NCI-H510A treated with DMSO at 0.1 percent for 48 hours (cell line): ENCODE measurements at regions not wholly inside any gene's neighbourhood (a gene's known extent, or its start where the extent isn't known, plus 50 kb on each side); places are given as distances from the start of the nearest gene placed in this dataset.
"Not testable (repeated sequence)": the region's sequence is repeated elsewhere in the genome, so short reads cannot be mapped to it uniquely, and the experiment has no call there.

ENCODE experiments used
- DNase-seq: peaks from one replicate; lab custom pipeline; 2025; lab: John Stamatoyannopoulos, UW

GRCh38 chr7:130849604-130850003 lies 115.6 kb upstream of the KLF14 start:
- no peak for DNase-seq

DNA sequence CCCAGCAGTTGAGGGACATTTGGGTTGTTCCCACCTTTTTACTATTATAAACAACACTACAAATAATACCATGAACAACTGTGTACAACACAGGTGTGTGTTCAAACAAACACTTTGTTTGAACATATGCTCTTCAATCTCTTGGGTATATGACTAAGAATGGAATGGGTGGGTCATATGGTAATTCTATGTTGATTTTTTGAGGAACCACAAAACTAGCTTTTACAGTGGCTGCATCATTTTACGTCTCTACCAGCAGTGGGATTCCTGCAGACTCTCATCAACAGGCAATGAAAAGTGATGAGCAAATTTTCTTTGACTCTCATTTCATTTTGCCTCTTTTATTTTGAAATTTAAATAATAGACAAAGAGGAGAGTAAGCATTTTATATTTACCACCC lies 116.9 kb upstream of the KLF14 start:
- no peak for DNase-seq

GRCh38 chr7:130852867-130853266 lies 118.9 kb upstream of the KLF14 start:
- DNase-seq: no peak

GRCh38 chr7:130853503-130854279 lies 119.7 kb upstream of the KLF14 start:
- no peak for DNase-seq

GRCh38 chr7:130854481-130854880 lies 120.5 kb upstream of the KLF14 start:
- DNase-seq: no peak

DNA sequence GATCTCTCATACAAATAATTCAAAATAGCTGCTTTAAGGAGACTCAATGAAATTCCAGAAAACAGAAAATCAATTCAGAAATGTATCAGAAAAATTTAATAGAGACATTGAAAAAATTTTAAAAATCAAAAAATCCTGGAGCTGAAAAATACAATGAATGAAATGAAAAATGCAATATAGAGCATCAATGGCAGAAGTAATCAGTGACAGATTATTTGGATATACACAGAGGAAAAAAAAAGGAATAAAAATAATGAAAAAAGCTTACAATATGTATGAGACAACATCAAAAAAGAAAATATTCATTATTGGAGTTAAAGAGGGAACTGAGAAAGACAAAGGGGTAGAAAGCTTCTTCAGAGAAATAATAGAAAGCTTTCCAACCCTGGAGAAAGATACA lies 122.9 kb upstream of the KLF14 start:
- DNase-seq: no peak

GRCh38 chr7:130860832-130861231 lies 126.8 kb upstream of the KLF14 start:
- not testable (repeated sequence) for DNase-seq

GRCh38 chr7:130865408-130866236 lies 131.6 kb upstream of the KLF14 start:
- DNase-seq: no peak

DNA sequence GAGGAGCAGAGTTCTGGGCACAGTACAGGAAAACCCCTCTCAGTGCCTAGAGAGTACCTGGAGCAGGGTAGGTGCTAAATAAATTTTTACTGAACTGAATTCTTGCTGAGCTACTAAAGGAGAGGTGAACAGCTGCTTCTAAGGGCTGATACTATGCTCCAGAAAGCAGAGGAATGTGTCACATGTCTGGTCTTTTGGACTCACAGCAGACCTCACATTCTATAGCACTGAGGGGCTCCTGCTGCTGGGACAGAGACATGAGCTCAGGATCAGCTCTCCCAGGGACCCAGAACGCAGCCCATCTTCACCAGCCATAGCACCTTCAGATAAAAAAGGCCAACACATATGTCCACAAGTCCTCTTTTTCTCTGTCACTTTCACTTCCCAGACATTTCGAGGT lies 133.0 kb upstream of the KLF14 start:
- DNase-seq: no peak

- DNase-seq: no peak
Observed at GRCh38 chr7:130867581-130868136, 133.7 kb upstream of the KLF14 start.

- DNase-seq: no peak
Observed at GRCh38 chr7:130868139-130868538, 134.1 kb upstream of the KLF14 start.

DNA sequence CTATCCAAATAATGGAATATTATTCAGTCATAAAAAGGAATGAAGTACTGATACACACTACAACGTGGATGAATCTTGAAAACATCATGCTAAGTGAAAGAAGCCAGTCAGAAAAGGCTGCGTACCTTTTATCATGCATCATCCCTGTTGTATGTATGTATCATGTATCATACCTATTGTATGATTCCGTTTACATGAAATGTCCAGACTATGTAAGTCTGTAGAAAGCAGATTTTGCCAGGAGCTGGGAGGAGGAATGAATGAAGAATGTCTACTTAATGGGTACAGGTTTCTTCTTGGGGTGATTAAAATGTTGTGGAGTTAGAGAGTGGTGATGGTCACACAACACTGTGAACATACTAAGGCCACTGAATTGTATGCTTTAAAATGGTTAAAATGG lies 135.9 kb upstream of the KLF14 start:
- no peak for DNase-seq

DNA sequence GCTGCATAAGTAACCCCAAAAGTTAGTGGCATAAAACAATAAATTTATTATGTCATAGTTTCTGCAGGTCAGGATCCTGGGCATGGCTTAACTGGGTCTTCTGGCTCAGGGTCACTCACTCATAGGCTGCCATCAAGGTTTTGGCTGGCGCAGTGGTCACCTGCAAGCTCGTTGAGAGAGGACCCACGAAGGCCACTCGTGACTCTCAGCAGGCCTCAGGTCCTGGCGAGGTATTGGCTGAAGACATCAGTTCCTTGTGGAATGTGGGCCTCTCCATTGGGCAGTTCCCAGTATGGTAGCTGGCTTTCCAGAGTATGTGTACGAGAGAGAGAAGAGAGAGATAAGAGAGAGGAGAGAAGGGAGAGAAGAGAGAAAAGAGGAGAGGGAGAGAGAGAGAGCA lies 138.3 kb upstream of the KLF14 start:
- no peak for DNase-seq

DNA sequence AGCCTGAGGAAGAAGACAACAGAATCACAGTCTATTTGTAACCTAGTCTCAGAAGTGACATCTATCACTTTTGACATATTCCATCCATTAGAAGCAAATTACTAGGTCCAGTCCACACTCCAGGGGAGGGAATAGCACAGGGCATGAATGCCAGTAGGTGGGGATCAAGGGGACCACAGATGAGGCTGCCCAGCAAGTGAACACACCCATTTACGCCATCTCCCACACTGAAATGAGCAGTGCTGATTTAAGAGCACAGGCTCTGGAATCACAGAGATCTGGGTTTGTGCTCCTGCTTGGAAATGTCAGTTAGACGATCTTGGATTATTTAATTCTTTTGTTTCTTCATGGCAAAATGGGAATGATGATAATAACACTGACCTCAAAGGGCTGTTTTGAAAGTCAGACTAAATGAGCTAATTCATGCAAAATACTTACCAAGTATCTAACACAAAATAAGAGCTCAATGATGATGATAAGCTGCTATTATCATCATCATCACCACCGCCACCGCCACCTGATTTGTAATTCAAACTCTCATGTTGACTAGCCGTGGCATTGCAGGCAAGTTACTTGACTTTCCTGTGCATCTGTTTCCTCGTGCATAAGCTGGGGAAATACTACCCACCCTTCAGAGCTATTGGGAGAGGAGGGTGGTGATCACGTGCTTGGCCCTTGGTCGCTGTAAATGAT lies 138.9 kb upstream of the KLF14 start:
- no peak for DNase-seq

- DNase-seq: no peak
Observed at GRCh38 chr7:130874071-130874915, 140.3 kb upstream of the KLF14 start.

DNA sequence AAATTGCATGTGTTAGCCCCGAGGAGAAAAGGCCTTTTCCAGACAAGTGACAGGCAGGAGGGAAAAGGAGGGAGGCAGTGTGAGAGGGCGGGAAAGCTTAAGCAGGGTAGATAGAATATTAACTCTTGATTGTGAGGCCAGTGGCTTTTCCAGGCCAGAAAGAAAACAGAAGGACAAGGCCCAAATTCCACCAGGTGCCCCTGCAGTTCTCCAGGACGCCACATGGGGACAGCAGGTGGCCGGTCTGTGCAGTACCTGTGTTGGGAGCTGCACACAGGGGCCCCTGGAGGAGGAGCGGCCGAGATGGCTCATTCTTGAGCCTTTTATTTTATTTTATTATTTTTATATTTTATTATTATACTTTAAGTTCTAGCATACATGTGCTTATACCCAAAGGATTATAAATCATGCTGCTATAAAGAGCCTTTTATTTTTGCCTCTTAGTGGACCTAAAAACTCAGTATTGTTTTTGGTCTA lies 141.3 kb upstream of the KLF14 start:
- no peak for DNase-seq

DNA sequence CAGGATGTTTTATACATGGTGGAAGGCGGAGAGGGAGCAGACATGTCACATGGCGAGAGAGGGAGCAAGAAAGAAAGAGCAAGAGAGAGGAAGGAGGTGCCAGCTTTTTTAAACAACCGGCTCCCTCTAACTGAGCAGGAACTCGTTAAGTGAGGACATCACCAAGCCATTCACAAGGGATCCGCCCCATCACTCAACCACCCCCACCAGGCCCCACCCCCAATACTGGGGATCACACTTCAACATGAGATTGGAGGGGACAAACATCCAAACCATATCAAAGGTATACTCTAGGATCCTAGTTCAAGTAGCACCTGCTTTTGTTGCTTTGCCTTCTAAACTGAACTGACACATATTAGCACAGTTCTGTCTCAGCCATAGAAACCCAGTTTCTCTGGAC lies 141.9 kb upstream of the KLF14 start:
- DNase-seq: no peak

DNA sequence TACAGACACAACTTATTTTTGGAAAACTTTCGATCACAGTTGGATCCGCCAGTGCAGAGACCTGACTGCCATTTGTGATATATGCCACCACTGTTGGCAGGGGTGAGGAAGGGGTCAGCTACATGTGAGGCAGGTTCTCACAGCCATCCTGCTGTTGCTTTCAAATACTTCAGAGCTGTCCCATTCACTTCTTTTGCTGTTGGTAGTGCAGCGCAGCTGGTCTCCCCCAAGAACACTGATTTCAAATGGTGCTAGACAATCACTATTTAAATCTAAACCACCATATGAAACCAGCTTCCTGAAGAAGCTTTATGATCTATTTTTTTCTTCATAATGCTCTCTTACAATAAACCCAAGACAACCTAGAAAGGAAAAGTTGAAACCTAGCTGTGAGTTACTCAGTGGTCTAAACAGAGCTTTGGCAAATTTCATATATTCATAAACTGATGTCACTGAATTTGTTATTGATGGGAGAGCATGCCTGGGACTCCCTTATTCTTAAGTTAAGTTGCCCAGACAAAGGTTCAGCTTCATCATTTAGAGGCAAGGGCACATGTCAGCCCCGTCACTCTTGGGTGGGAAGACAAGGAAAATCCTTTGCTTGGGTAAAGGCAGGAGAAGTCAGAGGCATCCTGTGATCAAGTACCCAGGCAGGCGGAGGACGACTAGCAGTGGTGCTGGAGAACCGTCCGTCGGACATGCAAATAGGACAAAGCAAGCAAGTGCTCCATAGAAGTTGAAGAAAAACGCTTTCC lies 143.4 kb upstream of the KLF14 start:
- DNase-seq: no peak

DNA sequence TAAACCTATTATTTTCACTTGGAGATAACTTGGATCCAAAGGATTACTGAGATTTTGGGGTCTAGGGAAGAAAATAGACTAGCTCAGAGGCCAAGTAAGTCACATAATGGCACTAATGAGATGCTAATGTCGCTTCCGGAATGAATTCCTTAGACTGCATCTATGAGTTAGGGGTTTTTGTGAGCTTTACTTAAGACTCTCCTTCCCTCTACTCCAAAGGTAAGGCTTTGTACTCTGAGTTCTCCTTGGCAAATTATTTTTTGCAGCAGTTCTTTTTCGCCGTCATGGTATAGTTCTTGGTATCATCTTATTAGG lies 143.9 kb upstream of the KLF14 start:
- no peak for DNase-seq

DNA sequence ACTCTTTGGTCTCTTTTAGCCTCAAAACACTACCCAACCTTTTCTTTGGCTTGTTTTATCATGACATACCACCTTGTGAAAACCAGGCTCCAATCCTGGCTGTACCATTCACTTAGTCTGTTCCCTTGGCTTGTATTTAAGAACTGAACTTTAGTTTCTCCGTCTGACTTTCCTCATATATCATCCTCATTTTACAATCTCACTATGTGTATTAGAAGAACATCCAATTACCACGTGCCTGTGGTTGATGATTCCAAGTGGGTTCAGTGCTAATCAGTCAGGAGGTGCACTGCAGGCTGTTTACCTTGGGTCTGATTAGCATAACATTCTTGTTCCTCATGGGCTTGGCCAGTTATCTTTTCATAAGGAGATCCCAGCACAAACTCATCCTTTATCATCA lies 144.8 kb upstream of the KLF14 start:
- no peak for DNase-seq

DNA sequence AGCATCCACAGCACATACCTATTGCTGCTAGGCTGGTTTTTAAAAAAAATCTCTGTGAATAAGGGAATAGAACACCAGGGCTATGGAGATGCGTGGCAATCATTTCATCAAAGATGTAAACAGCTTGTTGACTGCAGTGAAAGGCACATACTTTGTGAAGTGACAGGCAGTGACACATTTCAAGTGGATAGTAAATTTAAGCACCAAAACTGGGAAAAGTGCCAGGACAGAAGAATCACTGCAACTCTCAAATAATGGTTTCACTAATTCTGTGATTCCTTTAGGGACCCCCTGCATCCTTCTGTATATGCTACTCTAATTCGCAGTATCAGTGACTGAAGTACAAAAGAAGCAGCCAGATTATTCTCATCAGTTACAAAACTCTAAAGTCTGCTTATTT lies 145.2 kb upstream of the KLF14 start:
- DNase-seq: no peak
